Body of pancreas (tissue), 4 donors: ENCODE measurements at regions not wholly inside any gene's neighbourhood (a gene's known extent, or its start where the extent isn't known, plus 50 kb on each side); places are given as distances from the start of the nearest gene placed in this dataset.

Experiments used
- POLR2A ChIP-seq, 3 donors: fragments of 450-650 bp; IDR thresholded peaks; one replicate each; pipeline ENCODE4 v1.6.1; 2016; ENCODE audit warnings: antibody characterized with exemption in 3 of 3, mild to moderate bottlenecking in 2 of 3
- TF ChIP-seq, protein P1 (sequence below), 7 experiments: fragments of 450-650 bp in 4 of 7; fragments of 200-600 bp in 3 of 7; sonication (generic) in 3 of 7; IDR thresholded peaks; one replicate each; pipeline ENCODE4 v1.5.1; 2016 to 2019; ENCODE audit warnings: antibody characterized with exemption in 7 of 7

DNA sequence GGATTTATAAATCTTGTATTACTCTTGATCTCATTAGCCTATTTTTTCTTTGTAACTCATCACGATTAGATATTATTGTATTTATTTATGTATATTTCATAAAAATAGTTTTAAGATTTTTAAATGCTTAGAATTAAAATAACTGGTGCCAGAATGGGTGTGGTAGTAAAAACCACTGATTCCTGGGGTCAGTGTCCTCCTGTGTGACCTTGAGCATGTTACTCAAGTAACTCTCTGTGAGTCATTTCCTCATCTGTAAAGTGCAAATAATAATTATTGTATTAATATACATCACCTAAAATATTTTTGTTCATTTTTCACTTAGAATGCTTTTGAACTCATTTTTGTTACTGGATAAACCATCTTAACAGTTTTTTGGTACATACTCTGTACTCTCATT, 91.3 kb upstream of the TMEM229A start:
- TF ChIP-seq, protein P1, sequence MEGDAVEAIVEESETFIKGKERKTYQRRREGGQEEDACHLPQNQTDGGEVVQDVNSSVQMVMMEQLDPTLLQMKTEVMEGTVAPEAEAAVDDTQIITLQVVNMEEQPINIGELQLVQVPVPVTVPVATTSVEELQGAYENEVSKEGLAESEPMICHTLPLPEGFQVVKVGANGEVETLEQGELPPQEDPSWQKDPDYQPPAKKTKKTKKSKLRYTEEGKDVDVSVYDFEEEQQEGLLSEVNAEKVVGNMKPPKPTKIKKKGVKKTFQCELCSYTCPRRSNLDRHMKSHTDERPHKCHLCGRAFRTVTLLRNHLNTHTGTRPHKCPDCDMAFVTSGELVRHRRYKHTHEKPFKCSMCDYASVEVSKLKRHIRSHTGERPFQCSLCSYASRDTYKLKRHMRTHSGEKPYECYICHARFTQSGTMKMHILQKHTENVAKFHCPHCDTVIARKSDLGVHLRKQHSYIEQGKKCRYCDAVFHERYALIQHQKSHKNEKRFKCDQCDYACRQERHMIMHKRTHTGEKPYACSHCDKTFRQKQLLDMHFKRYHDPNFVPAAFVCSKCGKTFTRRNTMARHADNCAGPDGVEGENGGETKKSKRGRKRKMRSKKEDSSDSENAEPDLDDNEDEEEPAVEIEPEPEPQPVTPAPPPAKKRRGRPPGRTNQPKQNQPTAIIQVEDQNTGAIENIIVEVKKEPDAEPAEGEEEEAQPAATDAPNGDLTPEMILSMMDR (IDR thresholded peaks at IDR 0.05), result no peak
- TF ChIP-seq POLR2A (IDR thresholded peaks at IDR 0.05), result no peak
